Lower leg skin (tissue), 4 donors: ENCODE measurements at regions not wholly inside any gene's neighbourhood (a gene's known extent, or its start where the extent isn't known, plus 50 kb on each side); places are given as distances from the start of the nearest gene placed in this dataset.

Experiments
- DNase-seq, 2 donors: peaks; one replicate each; pipeline ENCODE4 v3.0.0-alpha.2; 2019; ENCODE audit warnings: low spot score in 2 of 2
- H3K4me3 ChIP-seq: fragments of 200-600 bp; sonication (generic); 2 replicates; pipeline ENCODE4 v1.5.1; 2017; ENCODE audit warnings: mild to moderate bottlenecking, low read depth; ENCODE audit not compliant: poor library complexity, severe bottlenecking
- POLR2A ChIP-seq, 2 donors: fragments of 450-650 bp; IDR thresholded peaks; one replicate each; pipeline ENCODE4 v1.6.1; 2016 to 2017; ENCODE audit warnings: antibody characterized with exemption in 2 of 2, mild to moderate bottlenecking in 1 of 2, moderate library complexity in 1 of 2
- WGBS, 2 donors: methylation state at CpG; one replicate each; pipeline ENCODE4 v1.1.5; 2018; 5-methylcytosine and 5-hydroxymethylcytosine counted together
- intact Hi-C: fragments of 100-400 bp; cut with DNase I; formaldehyde crosslinking; loops from one replicate; pipeline ENCODE4 v1.15.0; 2023; ENCODE audit warnings: low total_unique reads
- TF ChIP-seq, protein P1 (sequence below), 3 donors: fragments of 450-650 bp; IDR thresholded peaks; one replicate each; pipeline ENCODE4 v1.5.1; 2016; ENCODE audit warnings: antibody characterized with exemption in 3 of 3, mild to moderate bottlenecking in 3 of 3, moderate library complexity in 2 of 3

DNA sequence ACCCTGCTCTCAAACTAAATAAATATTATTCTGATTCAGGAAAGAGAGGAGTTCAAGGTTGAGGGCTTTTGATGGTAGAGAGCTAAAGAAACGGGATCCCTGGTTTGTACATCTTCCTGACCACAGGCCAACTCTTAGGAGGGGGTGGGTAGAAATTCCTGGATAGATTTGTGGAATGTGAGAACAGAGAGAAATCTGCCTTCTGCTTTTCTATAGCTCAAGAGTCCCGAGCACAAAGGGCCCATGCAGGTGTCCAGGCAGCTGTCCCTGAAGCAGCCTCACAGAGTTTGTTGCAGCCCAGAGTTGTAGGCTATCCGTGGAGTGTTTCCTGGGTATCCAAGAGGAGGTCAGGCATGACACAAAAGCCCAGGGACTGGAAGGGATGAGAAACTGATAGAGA lies 198.6 kb downstream of the BCAT1 start:
- intact Hi-C loops: no loop called here
- WGBS, 2 donors: 60 to 77% methylated on average over 3 of the region's 3 CpGs
- TF ChIP-seq, protein P1, sequence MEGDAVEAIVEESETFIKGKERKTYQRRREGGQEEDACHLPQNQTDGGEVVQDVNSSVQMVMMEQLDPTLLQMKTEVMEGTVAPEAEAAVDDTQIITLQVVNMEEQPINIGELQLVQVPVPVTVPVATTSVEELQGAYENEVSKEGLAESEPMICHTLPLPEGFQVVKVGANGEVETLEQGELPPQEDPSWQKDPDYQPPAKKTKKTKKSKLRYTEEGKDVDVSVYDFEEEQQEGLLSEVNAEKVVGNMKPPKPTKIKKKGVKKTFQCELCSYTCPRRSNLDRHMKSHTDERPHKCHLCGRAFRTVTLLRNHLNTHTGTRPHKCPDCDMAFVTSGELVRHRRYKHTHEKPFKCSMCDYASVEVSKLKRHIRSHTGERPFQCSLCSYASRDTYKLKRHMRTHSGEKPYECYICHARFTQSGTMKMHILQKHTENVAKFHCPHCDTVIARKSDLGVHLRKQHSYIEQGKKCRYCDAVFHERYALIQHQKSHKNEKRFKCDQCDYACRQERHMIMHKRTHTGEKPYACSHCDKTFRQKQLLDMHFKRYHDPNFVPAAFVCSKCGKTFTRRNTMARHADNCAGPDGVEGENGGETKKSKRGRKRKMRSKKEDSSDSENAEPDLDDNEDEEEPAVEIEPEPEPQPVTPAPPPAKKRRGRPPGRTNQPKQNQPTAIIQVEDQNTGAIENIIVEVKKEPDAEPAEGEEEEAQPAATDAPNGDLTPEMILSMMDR (IDR thresholded peaks at IDR 0.05): no peak
- TF ChIP-seq POLR2A (IDR thresholded peaks at IDR 0.05): no peak
- no peak for DNase-seq
- H3K4me3 ChIP-seq: no peak overlapping the region

DNA sequence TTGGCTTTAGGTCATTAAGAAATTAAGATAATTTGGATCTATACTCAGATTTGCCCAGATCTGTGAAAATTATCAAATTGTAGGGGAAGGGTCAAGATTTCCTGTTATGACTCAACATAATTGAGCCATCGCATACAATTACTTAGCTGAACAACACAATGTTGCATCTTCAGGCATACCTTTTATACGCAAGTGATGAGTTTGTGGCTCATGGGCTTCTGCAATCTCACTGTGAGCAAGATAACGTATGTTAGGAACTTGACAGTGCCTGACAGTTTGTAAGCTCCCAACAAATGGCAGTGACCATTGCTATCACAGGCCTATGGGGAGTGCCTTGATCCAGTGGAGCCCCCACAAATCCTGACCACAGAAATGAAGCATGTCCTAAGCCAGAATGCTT lies 199.7 kb downstream of the BCAT1 start:
- TF ChIP-seq POLR2A (IDR thresholded peaks at IDR 0.05): no peak
- TF ChIP-seq, protein P1 (IDR thresholded peaks at IDR 0.05): no peak

DNA sequence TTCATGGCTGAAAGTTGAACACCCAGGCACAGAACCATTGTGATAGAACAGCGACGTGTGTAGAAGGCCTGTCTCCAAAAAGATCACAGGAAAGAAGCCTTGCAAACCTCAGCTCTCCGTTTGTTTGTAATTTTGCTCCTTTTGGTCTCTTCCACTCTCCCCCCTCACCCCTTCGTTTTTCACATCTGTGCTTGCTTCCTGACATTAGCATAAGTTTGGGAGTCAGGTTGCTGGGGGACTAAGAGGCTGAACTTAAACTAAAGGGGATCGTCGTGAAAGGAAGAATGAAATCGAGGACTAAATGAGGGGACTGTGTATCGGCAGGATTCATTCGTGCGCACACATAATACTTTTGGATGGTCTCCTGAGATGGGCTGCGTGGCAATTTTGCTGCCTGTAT lies 200.6 kb downstream of the BCAT1 start:
- intact Hi-C loops: loop anchor here (5.0 kb wide), 1 partner anchor 674 kb away; no protein-coding TSS in a partner anchor
- WGBS, 2 donors: 62 to 63% methylated on average over 11 of the region's 11 CpGs

More for the DNA sequence above, 199.7 kb downstream of the BCAT1 start:
- DNase-seq: no peak
- WGBS, 2 donors: 93 to 99% methylated on average over 3 of the region's 3 CpGs
- H3K4me3 ChIP-seq: no peak overlapping the region
- intact Hi-C loops: loop anchor here (5.0 kb wide), 1 partner anchor 673 kb away; no protein-coding TSS in a partner anchor

DNA sequence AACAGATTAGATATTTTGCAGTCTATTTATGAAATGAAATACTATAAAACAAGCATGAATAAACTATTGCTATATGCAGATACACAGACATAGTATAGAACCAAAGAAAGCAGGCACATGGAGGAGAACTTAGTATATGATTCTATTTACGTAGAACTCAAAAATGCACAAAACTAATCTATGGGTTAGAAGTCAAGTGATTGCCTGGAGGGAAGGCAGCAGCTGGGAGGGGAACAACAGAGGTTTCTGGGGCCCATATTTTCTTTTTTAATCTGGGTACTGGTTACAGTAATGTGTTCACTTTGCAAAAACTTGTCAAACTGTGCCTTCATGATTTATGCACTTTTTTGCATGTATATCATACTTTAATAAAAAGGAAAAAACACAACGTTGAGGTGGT lies 202.0 kb downstream of the BCAT1 start:
- intact Hi-C loops: loop anchor here (5.0 kb wide), 1 partner anchor 675 kb away; no protein-coding TSS in a partner anchor
- H3K4me3 ChIP-seq: no peak overlapping the region
- DNase-seq: no peak
- TF ChIP-seq POLR2A (IDR thresholded peaks at IDR 0.05): no peak
- TF ChIP-seq, protein P1 (IDR thresholded peaks at IDR 0.05): no peak
- WGBS, 2 donors: 56 to 58% methylated on average over 2 of the region's 2 CpGs

More for the DNA sequence above, 200.6 kb downstream of the BCAT1 start:
- TF ChIP-seq, protein P1 (IDR thresholded peaks at IDR 0.05): no peak
- TF ChIP-seq POLR2A (IDR thresholded peaks at IDR 0.05): no peak
- no peak overlapping the region for H3K4me3 ChIP-seq
- DNase-seq: no peak

DNA sequence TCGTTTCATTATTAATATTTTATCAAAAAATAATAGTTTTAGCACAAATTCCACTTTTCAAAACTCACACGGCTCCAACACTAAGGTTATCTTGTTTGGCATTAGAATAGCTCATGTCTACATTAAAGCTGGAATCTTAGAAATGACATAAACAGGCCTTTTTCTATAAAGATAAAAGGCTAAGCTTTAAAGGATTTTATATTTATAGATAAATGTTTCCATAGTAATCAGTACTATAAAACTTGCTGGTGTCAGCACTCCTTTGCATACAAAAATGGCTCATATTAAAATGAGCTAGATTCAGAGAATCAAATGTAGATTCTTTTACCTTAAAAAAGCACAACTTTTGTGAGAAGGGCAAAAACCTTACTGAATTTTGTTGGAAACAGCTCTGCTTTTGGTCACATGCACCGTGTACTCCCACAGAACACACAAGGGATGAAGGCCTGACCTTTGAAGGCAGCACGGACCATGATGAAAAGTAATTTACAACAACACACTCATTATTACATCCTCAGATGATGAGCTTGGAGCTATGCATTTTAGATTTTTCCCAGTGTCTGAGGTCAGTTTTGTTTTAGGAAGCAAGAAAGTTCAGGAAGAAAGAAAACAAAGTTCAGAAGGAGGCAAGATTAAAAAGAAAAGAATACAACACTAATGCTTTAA lies 202.8 kb downstream of the BCAT1 start:
- TF ChIP-seq POLR2A (IDR thresholded peaks at IDR 0.05): no peak
- TF ChIP-seq, protein P1 (IDR thresholded peaks at IDR 0.05): no peak
- intact Hi-C loops: loop anchor here (5.0 kb wide), 1 partner anchor 676 kb away; no protein-coding TSS in a partner anchor
- no peak for DNase-seq
- WGBS, 2 donors: 56 to 63% methylated on average over 4 of the region's 4 CpGs
- H3K4me3 ChIP-seq: no peak overlapping the region
